Esophagus (tissue), 2 donors: ENCODE measurements at regions not wholly inside any gene's neighbourhood (a gene's known extent, or its start where the extent isn't known, plus 50 kb on each side); places are given as distances from the start of the nearest gene placed in this dataset.

ENCODE experiments used
- H3K27ac ChIP-seq, 2 donors: one replicate each; pipeline ENCODE4 v1.5.1; 2013; ENCODE audit warnings: low read depth in 2 of 2, mild to moderate bottlenecking in 2 of 2, inconsistent platforms in 1 of 2, low read length in 1 of 2, moderate library complexity in 1 of 2
- H3K27me3 ChIP-seq, 2 donors: one replicate each; pipeline ENCODE4 v1.6.1; 2013; ENCODE audit warnings: low read length in 2 of 2, control low read depth in 1 of 2, mild to moderate bottlenecking in 1 of 2; ENCODE audit not compliant: insufficient read depth in 2 of 2, control insufficient read depth in 1 of 2
- H3K36me3 ChIP-seq, 2 donors: one replicate each; pipeline ENCODE4 v1.6.1; 2013; ENCODE audit warnings: low read length in 1 of 2; ENCODE audit not compliant: control insufficient read depth in 2 of 2, insufficient read depth in 2 of 2
- H3K4me1 ChIP-seq, 2 donors: one replicate each; pipeline ENCODE4 v1.6.1; 2013; ENCODE audit warnings: low read length in 1 of 2; ENCODE audit not compliant: control insufficient read depth in 2 of 2, insufficient read depth in 2 of 2
- H3K4me3 ChIP-seq, 2 donors: one replicate each; pipeline ENCODE4 v1.5.1; 2013; ENCODE audit warnings: low read length in 2 of 2, mild to moderate bottlenecking in 2 of 2, low read depth in 1 of 2, moderate library complexity in 1 of 2
- H3K9me3 ChIP-seq, 2 donors: one replicate each; pipeline ENCODE4 v1.6.1; 2013; ENCODE audit warnings: mild to moderate bottlenecking in 2 of 2, low read depth in 1 of 2, low read length in 1 of 2, moderate library complexity in 1 of 2; ENCODE audit not compliant: control insufficient read depth in 2 of 2, insufficient read depth in 1 of 2
- WGBS, 2 donors: extraction: QIAGEN DNeasy Blood & Tissue Kit; methylation state at CpG; one replicate each; pipeline ENCODE4 v1.1.7; 2013; 5-methylcytosine and 5-hydroxymethylcytosine counted together
- donor health status: healthy with polysubstance abuse.
- donor health status: Bipolar disorder and iron deficiency.

DNA sequence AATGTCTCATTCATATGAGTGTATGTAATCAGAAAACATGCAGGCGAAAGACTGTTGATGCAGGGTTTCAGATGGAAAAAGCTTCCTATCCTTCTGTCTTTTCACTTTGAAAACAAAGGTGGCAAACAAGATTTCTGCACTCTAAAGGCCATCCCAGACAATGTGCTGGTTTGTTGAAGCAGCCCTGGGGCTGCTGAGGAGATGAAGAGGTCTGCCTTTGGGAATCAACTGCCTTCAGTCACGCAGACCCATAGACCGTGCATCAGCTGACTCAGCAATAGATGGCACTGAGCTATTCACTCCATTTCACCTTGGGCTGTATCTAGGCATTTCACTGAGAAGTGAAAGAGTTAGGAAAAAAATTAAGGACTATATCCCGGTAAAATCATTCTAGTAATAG, 60.5 kb upstream of the C5orf46 start:
- WGBS, 2 donors, result 85 to 86% methylated on average over 4 of the region's 4 CpGs
- no peak overlapping the region for H3K27ac ChIP-seq
- no peaks in the 10 kb centered on the region for H3K9me3 ChIP-seq
- no peaks in the 10 kb centered on the region for H3K27me3 ChIP-seq
- no peaks in the 10 kb centered on the region for H3K36me3 ChIP-seq
- H3K4me1 ChIP-seq, result no peaks in the 10 kb centered on the region
- H3K4me3 ChIP-seq, result no peak overlapping the region

GRCh38 chr5:147966326-147966725, 60.0 kb upstream of the C5orf46 start:
- H3K9me3 ChIP-seq, result no peaks in the 10 kb centered on the region
- H3K36me3 ChIP-seq, result no peaks in the 10 kb centered on the region
- no peaks in the 10 kb centered on the region for H3K4me1 ChIP-seq
- H3K4me3 ChIP-seq, result no peak overlapping the region
- H3K27ac ChIP-seq, result no peak overlapping the region
- no peaks in the 10 kb centered on the region for H3K27me3 ChIP-seq
- 66 to 67% methylated on average over 2 of the region's 2 CpGs for WGBS, 2 donors

GRCh38 chr5:147965715-147966114, 59.4 kb upstream of the C5orf46 start:
- Histone ChIP-seq H3K9me3 (no peaks in the 10 kb centered on the region), H3K27ac (no peak overlapping the region), H3K27me3 (no peaks in the 10 kb centered on the region), H3K4me1 (no peaks in the 10 kb centered on the region), H3K4me3 (no peak overlapping the region), H3K36me3 (no peaks in the 10 kb centered on the region)

DNA sequence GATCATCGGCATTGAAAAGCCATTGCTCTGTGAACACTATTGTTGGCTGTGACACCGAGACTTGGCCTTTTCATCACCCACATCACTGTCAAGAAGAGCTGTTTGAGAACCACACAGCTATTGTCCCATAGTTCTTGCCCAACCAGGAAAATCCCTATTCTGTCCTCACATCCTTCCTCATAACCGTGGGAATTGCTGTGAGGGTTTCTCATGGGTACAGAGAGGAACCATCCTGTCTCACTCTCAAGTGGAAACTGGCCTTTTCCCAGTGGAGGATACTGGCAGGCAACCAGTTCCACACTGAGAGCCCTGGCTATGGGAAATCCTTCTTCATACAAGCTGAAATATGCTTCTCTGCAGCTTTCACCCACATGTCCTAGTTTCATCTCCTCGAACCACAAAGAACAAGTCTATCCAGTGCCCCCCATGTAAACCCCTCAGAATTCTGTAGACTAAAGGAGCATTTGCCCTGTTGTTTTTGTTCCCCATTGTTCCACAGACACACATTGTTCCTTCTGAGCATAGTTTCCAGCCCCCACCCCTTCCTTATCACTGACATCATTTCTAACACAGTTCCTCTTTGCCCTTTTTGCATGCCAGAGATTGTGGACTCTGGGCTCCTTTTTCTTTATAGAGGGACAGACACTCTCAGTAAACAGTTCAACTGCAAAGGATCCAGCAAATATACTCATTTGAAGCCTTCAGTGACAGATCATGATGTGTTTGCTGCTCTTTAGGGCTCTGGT, 57.8 kb upstream of the C5orf46 start:
- Histone ChIP-seq H3K36me3 (no peaks in the 10 kb centered on the region), H3K4me1 (no peaks in the 10 kb centered on the region), H3K9me3 (no peaks in the 10 kb centered on the region), H3K27ac (peak overlapping the region in 1 of 2 donors; percentile 33), H3K27me3 (no peaks in the 10 kb centered on the region), H3K4me3 (no peak overlapping the region)
- WGBS, 2 donors, result 43 to 48% methylated on average over 4 of the region's 4 CpGs

GRCh38 chr5:147963436-147963835, 57.1 kb upstream of the C5orf46 start:
- Histone ChIP-seq H3K27me3 (no peaks in the 10 kb centered on the region), H3K9me3 (no peaks in the 10 kb centered on the region), H3K36me3 (no peaks in the 10 kb centered on the region), H3K27ac (peak overlapping the region in 1 of 2 donors; percentile 33), H3K4me1 (no peaks in the 10 kb centered on the region), H3K4me3 (no peak overlapping the region)
- 36 to 43% methylated on average over 2 of the region's 2 CpGs for WGBS, 2 donors

DNA sequence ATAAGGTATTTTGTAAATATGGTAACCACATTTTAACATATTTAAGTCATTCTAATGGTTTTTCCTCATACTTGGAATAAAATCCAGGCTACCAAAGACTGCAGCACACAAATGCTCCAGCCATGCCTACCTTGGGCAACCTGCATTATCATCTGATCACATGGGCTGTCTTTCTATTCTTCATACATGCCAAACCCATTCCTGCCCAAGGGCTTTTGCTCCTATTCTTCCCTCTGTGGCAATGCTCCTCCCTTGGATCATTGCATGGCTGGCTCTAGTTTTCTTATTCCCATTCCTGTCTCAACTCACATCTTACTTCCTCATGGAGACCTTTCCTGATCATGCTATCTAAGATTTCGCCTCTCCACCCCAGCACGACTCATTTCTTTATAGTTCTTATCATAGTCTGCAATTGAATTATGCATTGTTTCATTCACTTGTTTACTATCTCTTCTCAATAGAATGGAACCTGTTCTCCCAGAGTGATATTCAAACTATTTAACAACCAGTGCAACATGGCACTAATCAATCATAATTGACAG, 54.9 kb upstream of the C5orf46 start:
- Histone ChIP-seq H3K9me3 (no peaks in the 10 kb centered on the region), H3K27ac (no peak overlapping the region), H3K36me3 (no peaks in the 10 kb centered on the region), H3K27me3 (no peaks in the 10 kb centered on the region), H3K4me1 (no peaks in the 10 kb centered on the region), H3K4me3 (no peak overlapping the region)
- WGBS, 2 donors, result 54 to 64% methylated on average over 2 of the region's 2 CpGs

DNA sequence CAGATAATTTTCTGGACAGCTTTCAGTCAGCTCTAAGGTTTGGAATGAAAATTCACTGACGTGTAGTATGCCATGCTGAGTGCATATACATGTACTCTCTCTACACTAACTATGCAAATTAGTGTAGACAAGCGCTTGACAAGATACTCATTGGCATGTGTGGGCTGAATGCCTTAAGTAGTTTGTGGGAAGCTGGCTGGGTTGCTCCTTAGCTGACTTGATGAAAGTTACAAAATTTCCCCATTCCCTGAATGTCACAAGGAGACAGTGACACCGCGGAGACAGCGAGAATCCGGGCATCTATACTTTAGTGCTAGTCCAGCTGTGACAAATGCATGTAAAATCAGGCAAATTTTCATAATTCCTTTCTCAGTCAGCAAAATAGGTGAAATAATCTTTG, 51.6 kb upstream of the C5orf46 start:
- Histone ChIP-seq H3K36me3 (no peaks in the 10 kb centered on the region), H3K9me3 (no peaks in the 10 kb centered on the region), H3K27ac (peak overlapping the region; percentile 49 to 64), H3K4me1 (peaks cover 0 to 2% of the 10 kb centered on the region in 2 donors), H3K4me3 (no peak overlapping the region), H3K27me3 (no peaks in the 10 kb centered on the region)
- 86% methylated on average over 6 of the region's 6 CpGs for WGBS, 2 donors

DNA sequence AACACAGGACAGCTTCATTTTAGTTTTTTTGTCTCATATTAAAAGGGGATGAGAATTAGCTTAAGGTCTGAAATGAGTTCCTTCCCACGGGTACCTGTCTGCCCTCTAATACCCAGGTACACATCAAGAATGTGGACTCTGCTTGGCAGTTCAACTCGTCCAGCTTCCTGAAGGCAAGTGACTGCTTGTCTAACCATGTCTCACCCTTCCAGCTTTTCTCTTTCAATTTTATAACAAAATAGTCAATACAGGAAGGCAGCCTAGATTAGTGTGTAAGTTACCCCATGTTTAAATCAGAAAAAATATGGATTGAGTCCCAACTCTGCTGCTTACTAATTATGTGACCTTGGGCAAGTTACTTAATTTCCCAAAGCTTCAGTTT, 50.5 kb upstream of the C5orf46 start:
- peak overlapping the region; percentile 64 to 66 for H3K27ac ChIP-seq
- no peaks in the 10 kb centered on the region for H3K36me3 ChIP-seq
- peaks cover 0 to 2% of the 10 kb centered on the region in 2 donors for H3K4me1 ChIP-seq
- no peaks in the 10 kb centered on the region for H3K9me3 ChIP-seq
- peak overlapping the region in 1 of 2 donors; percentile 1 for H3K4me3 ChIP-seq
- no peaks in the 10 kb centered on the region for H3K27me3 ChIP-seq
- 34 to 50% methylated on average over 2 of the region's 2 CpGs for WGBS, 2 donors

DNA sequence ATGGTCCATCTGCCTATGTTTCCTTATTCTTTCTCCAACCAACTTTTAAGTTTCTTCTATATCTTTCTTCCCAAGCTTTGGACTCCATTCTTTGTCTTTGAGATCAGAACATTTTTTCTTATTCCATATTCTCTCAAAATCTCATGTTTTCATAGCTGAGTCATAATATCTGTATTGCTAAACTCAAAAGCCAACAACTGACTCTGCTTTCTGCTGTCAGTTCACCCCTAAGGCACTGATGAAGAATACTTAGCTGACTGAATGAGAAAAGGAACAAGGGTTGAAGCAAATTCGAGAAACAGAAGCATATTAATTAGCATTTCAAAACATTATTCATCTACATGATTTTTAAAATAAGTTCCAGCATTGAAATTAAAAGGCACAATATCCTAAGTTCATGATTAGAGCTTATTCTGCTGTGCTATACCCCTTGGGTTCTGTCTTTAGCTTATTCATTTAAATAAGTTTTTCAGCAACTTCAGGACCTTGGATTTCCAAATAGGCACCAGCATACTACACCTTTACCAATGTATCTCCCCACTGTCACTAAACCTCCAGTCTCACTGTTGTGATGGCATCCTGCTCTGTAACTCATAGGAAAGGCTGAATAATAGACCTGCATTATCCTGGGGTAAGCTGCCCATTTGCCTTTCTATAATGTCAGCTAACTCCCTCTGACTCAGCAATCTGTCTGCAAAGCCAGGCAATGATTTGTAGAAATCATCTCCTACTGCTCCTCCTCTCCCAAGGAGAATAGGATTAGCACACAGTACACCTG, 49.9 kb upstream of the C5orf46 start:
- Histone ChIP-seq H3K27ac (peak overlapping the region; percentile 59 to 66), H3K36me3 (no peaks in the 10 kb centered on the region)
- 31 to 35% methylated on average over 1 of the region's 1 CpG for WGBS, 2 donors

More for the DNA sequence above, 49.9 kb upstream of the C5orf46 start:
- Histone ChIP-seq H3K4me1 (peaks cover 0 to 2% of the 10 kb centered on the region in 2 donors), H3K9me3 (no peaks in the 10 kb centered on the region), H3K27me3 (no peaks in the 10 kb centered on the region), H3K4me3 (peak overlapping the region in 1 of 2 donors; percentile 1)
